CD4-positive, CD25-positive, alpha-beta regulatory T cell (primary cell): ENCODE measurements at regions not wholly inside any gene's neighbourhood (a gene's known extent, or its start where the extent isn't known, plus 50 kb on each side); places are given as distances from the start of the nearest gene placed in this dataset.

Source experiments
- ATAC-seq, 2 donors: fragments of 150-1000 bp; cut with Tn5 transposase; one replicate each; pipeline ENCODE4 v1.10.0; 2021; ENCODE audit warnings: low read depth in 2 of 2, moderate number of reproducible peaks in 2 of 2, moderate library complexity in 1 of 2
- DNase-seq, 3 donors: peaks; one replicate each; pipeline versions ENCODE4 v3.0.0 to v3.0.0-alpha.2; 2012 to 2022; ENCODE audit warnings: mixed read lengths in 1 of 3
- H3K27ac ChIP-seq: one replicate; pipeline ENCODE4 v1.7.0; 2013; ENCODE audit warnings: mild to moderate bottlenecking, low read length; ENCODE audit not compliant: insufficient read depth, poor library complexity, severe bottlenecking
- H3K27me3 ChIP-seq: one replicate; pipeline ENCODE4 v1.7.0; 2013; ENCODE audit warnings: low read length; ENCODE audit not compliant: control insufficient read depth, insufficient read depth
- H3K36me3 ChIP-seq: one replicate; pipeline ENCODE4 v1.7.0; 2013; ENCODE audit warnings: mild to moderate bottlenecking, low read length, moderate library complexity; ENCODE audit not compliant: control insufficient read depth, insufficient read depth
- H3K4me1 ChIP-seq: 2 replicates; pipeline ENCODE4 v1.7.0; 2013; ENCODE audit warnings: mild to moderate bottlenecking, low read length; ENCODE audit not compliant: insufficient read depth, control insufficient read depth, poor library complexity, severe bottlenecking
- H3K4me3 ChIP-seq: one replicate; pipeline ENCODE4 v1.7.0; 2013; ENCODE audit warnings: low read depth, mild to moderate bottlenecking, low read length, moderate library complexity
- H3K9me3 ChIP-seq, 2 experiments: 1 replicate in 1 of 2; 2 replicates in 1 of 2; pipeline ENCODE4 v1.7.0; 2013; ENCODE audit warnings: low read length in 2 of 2, mild to moderate bottlenecking in 1 of 2, moderate library complexity in 1 of 2; ENCODE audit not compliant: control insufficient read depth in 2 of 2
- H3K27ac Mint-ChIP-seq, 3 donors: one replicate each; pipeline ENCODE4 v1.8.0; 2020 to 2022; ENCODE audit warnings: mild to moderate bottlenecking in 3 of 3, mixed read lengths in 3 of 3, moderate library complexity in 2 of 3
- H3K27me3 Mint-ChIP-seq: one replicate; pipeline ENCODE4 v1.8.0; 2022; ENCODE audit warnings: mild to moderate bottlenecking, mixed read lengths
- H3K36me3 Mint-ChIP-seq: one replicate; pipeline ENCODE4 v1.8.0; 2020; ENCODE audit warnings: mixed read lengths
- H3K4me1 Mint-ChIP-seq, 4 donors: one replicate each; pipeline ENCODE4 v1.8.0; 2020 to 2022; ENCODE audit warnings: mixed read lengths in 4 of 4, mild to moderate bottlenecking in 1 of 4
- H3K4me3 Mint-ChIP-seq, 4 donors: one replicate each; pipeline ENCODE4 v1.8.0; 2020 to 2022; ENCODE audit warnings: mild to moderate bottlenecking in 4 of 4, mixed read lengths in 4 of 4, moderate library complexity in 3 of 4
- H3K9me3 Mint-ChIP-seq, 7 donors: one replicate each; pipeline ENCODE4 v1.8.0; 2020 to 2022; ENCODE audit warnings: mixed read lengths in 7 of 7, mild to moderate bottlenecking in 3 of 7, moderate library complexity in 2 of 7

DNA sequence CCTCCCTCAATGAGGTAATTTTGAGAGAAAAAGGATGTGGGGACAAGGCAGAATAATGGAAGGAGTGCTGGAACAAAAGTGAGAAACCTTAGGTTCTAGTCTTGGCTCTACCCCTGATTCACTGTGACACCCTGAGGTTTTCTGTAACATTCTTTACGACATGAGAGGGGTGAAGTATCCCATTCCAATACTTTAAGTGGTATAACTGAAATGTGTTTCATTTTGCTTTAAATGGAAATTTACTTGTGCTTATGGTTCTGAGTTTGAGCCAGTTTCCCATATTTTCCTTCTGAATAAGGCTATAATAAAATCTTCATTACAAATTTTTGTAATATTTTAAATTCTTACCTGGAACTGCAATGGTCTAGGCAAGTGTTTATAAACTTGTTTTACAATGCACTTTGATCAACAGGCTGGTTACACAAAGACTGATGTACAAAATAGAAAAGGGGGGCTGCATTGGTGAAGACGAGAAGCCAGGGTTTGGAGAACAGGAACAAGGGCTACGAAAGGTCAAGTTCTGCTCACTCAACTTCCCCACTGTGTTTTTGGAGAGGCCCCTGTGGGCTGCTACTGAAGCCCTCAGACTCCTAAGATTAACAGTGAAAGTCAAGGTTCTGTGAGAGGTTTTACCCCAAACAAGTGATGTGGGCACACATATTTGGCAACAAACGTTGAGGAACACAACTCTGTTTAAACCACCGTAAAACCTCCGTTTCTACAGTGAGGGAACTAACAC, 171.9 kb upstream of the ELL2 start:
- Mint-ChIP-seq H3K9me3 (peaks cover 0 to 2% (median 0%) of the 10 kb centered on the region in 7 donors), H3K4me3 (no peak overlapping the region), H3K27ac (no peak overlapping the region), H3K4me1 (no peaks in the 10 kb centered on the region), H3K27me3 (peaks cover 21% of the 10 kb centered on the region), H3K36me3 (no peaks in the 10 kb centered on the region)
- Histone ChIP-seq H3K36me3 (no peaks in the 10 kb centered on the region), H3K4me3 (no peak overlapping the region), H3K4me1 (no peaks in the 10 kb centered on the region), H3K27ac (no peak overlapping the region), H3K9me3 (no peaks in the 10 kb centered on the region), H3K27me3 (no peaks in the 10 kb centered on the region)
- ATAC-seq (no peak), DNase-seq (no peak)

DNA sequence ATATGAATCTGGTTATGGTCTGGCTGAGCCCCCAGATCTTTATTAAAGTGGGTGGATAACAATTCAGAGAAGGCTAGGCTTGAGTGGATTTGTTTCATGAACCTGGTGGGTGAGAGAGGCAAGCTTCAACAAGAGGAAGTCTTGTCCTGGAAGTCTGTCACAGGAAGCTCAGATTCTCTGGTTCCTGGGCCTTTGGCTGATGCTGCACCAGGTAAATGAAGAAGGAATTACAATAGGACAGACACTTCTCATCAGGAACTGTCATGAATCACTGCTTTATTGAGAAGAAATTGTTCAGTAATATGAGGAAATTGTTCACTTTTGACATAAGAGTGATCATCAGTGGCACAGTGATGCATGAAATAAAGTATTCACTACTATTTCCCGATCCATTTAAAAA, 167.6 kb upstream of the ELL2 start:
- Histone ChIP-seq H3K4me3 (no peak overlapping the region), H3K27me3 (peaks cover 2% of the 10 kb centered on the region), H3K9me3 (no peaks in the 10 kb centered on the region), H3K36me3 (no peaks in the 10 kb centered on the region), H3K4me1 (no peaks in the 10 kb centered on the region), H3K27ac (no peak overlapping the region)
- Mint-ChIP-seq H3K27me3 (peaks cover 26% of the 10 kb centered on the region), H3K9me3 (no peaks in the 10 kb centered on the region), H3K4me1 (no peaks in the 10 kb centered on the region), H3K27ac (no peak overlapping the region), H3K36me3 (no peaks in the 10 kb centered on the region), H3K4me3 (no peak overlapping the region)
- ATAC-seq (no peak), DNase-seq (no peak)

DNA sequence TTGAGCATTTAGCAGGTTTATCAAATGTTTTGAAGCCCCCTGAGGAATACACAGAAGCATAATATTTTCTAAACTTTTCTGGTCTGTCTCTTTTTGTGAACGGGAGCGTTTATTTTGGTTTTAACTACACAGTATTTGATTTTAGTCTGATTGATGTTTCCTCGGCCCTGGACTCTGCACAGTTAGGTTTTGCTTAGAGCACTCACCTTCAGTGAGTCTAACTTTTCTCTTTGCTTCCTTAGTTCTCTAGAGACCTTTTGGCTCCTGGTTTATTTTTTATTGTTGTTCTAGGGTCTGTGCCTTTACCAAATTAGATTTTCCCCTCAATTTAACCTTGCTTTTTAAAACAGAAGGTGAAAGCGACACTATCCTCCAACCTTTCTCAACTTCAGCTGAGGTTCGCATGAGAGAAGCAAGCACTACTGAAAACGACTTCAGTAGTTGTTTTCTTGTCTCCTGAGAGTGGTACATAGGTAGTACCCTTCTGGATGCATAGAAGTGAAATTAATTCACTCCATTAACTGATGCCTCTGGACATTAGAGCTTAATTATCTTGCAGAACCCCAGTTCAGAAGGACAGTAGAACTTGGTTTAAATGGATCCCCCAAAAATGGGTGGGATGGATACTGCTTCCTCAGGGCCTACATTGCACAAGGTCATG, 166.7 kb upstream of the ELL2 start:
- H3K36me3 Mint-ChIP-seq, result no peaks in the 10 kb centered on the region
- H3K27me3 Mint-ChIP-seq, result peaks cover 35% of the 10 kb centered on the region
- no peaks in the 10 kb centered on the region for H3K9me3 Mint-ChIP-seq
- no peaks in the 10 kb centered on the region for H3K4me1 ChIP-seq
- H3K4me1 Mint-ChIP-seq, result no peaks in the 10 kb centered on the region
- H3K36me3 ChIP-seq, result no peaks in the 10 kb centered on the region
- ATAC-seq, result no peak
- H3K4me3 ChIP-seq, result no peak overlapping the region
- H3K27ac Mint-ChIP-seq, result no peak overlapping the region
- H3K9me3 ChIP-seq, result no peaks in the 10 kb centered on the region
- no peak overlapping the region for H3K4me3 Mint-ChIP-seq
- DNase-seq, result no peak
- no peak overlapping the region for H3K27ac ChIP-seq
- peaks cover 2% of the 10 kb centered on the region for H3K27me3 ChIP-seq

DNA sequence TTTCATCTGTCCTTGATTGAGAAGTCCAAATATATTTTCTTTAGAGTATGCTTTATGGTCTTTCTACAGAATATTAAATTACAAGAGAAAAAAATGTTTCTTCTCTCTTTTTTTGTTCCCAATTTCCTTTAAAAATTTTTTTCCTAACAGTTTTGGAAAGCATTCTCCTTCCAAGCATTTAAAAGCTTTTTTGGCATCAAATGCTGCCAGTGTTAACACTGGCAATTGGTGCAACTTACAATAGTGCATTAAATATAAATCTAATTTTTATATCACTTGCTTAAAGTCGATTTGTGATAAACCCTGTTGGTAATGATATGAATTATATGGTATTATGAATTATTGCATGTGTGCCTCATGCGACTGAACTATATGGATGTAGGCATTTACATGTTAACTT, 165.9 kb upstream of the ELL2 start:
- no peaks in the 10 kb centered on the region for H3K9me3 ChIP-seq
- Mint-ChIP-seq H3K4me3 (no peak overlapping the region), H3K27ac (no peak overlapping the region), H3K4me1 (no peaks in the 10 kb centered on the region), H3K9me3 (no peaks in the 10 kb centered on the region), H3K36me3 (no peaks in the 10 kb centered on the region), H3K27me3 (peaks cover 29% of the 10 kb centered on the region)
- H3K4me3 ChIP-seq, result no peak overlapping the region
- no peaks in the 10 kb centered on the region for H3K36me3 ChIP-seq
- no peak for DNase-seq
- no peaks in the 10 kb centered on the region for H3K4me1 ChIP-seq
- H3K27ac ChIP-seq, result no peak overlapping the region
- H3K27me3 ChIP-seq, result peaks cover 2% of the 10 kb centered on the region
- no peak for ATAC-seq

DNA sequence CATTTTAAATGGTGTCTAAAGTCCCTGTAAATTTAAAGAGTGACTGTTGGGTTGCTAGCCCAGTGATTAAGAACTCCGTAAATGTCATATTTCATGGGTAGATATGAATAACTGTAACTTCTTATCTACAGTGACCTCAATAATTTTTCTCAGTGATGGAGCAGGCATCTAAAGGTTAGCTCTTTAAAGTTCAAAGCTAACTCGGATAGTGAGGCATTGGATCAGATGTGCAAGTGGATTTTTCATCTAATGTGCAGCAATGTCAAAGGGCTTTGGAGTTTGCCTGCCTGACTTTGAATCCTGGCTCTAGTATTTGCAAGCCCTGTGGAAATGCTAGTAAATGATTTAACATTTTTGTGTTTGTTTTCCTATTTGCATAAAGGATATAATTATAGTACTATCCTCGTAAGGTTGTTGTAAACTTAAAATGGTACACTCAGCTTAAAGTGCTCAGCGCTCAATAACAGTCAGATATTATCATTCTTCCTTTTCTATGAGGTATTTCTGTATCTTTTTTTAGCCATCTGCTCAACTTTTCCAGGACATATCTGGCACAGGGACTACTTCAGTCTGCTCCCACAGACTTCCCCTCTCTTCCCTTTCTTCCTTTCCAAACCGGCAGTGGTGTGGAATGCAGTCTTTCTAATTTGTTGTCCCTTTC, 163.7 kb upstream of the ELL2 start:
- Histone ChIP-seq H3K4me3 (no peak overlapping the region), H3K27ac (no peak overlapping the region), H3K27me3 (peaks cover 5% of the 10 kb centered on the region), H3K4me1 (no peaks in the 10 kb centered on the region), H3K9me3 (no peaks in the 10 kb centered on the region), H3K36me3 (no peaks in the 10 kb centered on the region)
- H3K27me3 Mint-ChIP-seq, result peaks cover 29% of the 10 kb centered on the region
- H3K9me3 Mint-ChIP-seq, result no peaks in the 10 kb centered on the region
- no peaks in the 10 kb centered on the region for H3K36me3 Mint-ChIP-seq
- ATAC-seq (no peak), DNase-seq (no peak)
- H3K4me1 Mint-ChIP-seq, result no peaks in the 10 kb centered on the region
- no peak overlapping the region for H3K27ac Mint-ChIP-seq
- no peak overlapping the region for H3K4me3 Mint-ChIP-seq

DNA sequence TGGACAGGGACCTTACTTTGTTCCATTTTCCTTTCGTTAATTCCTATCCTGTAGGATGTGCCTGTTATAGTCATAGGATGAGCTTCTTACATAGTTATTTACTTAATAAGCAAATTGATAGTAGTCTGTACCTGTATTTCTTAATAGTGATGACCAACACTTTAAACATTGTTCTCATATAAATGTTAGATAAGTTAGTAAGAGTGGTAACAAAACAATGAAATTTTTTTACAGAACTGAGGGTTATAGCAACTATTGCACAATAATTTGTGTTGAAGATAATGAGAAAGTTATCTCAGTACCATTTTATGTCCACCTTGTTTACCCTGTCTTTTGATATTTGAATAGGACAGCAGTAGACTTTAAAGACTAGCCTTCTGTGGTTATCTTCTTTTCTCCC, 162.9 kb upstream of the ELL2 start:
- ATAC-seq, result no peak
- no peak overlapping the region for H3K27ac Mint-ChIP-seq
- H3K4me1 ChIP-seq, result no peaks in the 10 kb centered on the region
- H3K4me3 Mint-ChIP-seq, result no peak overlapping the region
- H3K4me3 ChIP-seq, result no peak overlapping the region
- no peaks in the 10 kb centered on the region for H3K4me1 Mint-ChIP-seq
- no peaks in the 10 kb centered on the region for H3K36me3 ChIP-seq
- DNase-seq, result no peak
- no peak overlapping the region for H3K27ac ChIP-seq
- H3K27me3 ChIP-seq, result peaks cover 5% of the 10 kb centered on the region
- H3K27me3 Mint-ChIP-seq, result peaks cover 34% of the 10 kb centered on the region
- H3K36me3 Mint-ChIP-seq, result no peaks in the 10 kb centered on the region
- H3K9me3 Mint-ChIP-seq, result no peaks in the 10 kb centered on the region
- H3K9me3 ChIP-seq, result no peaks in the 10 kb centered on the region

DNA sequence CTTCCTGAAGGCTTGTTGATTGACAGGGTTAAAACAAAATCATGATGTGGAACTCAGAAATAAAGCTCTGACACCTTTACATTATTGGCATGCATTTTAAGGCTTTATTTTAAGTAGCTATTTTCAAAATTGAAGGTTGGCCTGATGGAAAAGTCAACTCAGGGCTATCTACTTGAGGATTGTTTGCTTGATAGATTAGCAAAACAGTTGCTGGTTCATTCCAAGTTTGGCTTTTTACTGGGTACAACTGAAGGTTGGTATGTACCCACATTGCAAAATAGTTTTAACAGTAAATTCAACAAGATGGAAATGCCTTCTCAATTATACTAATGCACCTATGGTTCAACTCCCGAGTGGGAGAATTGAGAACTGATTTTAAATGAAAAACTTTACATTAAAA, 161.8 kb upstream of the ELL2 start:
- Mint-ChIP-seq H3K4me1 (no peaks in the 10 kb centered on the region), H3K9me3 (no peaks in the 10 kb centered on the region), H3K27ac (no peak overlapping the region), H3K27me3 (peaks cover 33% of the 10 kb centered on the region), H3K36me3 (no peaks in the 10 kb centered on the region), H3K4me3 (no peak overlapping the region)
- Histone ChIP-seq H3K36me3 (no peaks in the 10 kb centered on the region), H3K27me3 (peaks cover 5% of the 10 kb centered on the region), H3K27ac (no peak overlapping the region), H3K4me3 (no peak overlapping the region), H3K9me3 (no peaks in the 10 kb centered on the region), H3K4me1 (no peaks in the 10 kb centered on the region)
- ATAC-seq, result no peak
- DNase-seq, result no peak

DNA sequence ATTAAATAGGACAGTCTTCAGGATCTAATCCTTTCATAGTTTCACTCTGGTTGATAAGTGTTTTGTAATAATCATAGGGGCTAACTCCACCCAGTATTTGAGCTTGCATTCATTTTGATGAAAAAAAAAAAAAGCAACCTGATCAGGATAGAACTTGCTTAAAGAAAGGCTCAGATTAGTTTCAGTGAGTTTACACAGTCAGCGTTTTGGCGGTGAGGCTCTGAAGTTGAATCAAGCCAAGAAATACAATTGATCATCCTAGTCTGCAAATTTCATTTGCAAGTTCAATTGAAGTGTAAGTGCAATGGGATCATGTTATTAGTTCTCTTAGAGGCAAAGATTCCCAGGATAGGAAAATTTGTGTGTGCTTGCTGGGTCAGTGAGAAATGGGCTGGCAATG, 159.7 kb upstream of the ELL2 start:
- Histone ChIP-seq H3K9me3 (no peaks in the 10 kb centered on the region), H3K36me3 (no peaks in the 10 kb centered on the region), H3K4me3 (no peak overlapping the region), H3K27ac (no peak overlapping the region), H3K27me3 (peaks cover 5% of the 10 kb centered on the region), H3K4me1 (no peaks in the 10 kb centered on the region)
- Mint-ChIP-seq H3K4me3 (no peak overlapping the region), H3K9me3 (no peaks in the 10 kb centered on the region), H3K27ac (no peak overlapping the region), H3K4me1 (no peaks in the 10 kb centered on the region), H3K27me3 (peaks cover 20% of the 10 kb centered on the region), H3K36me3 (no peaks in the 10 kb centered on the region)
- DNase-seq (no peak), ATAC-seq (no peak)
